Mesenteric fat pad (tissue), 1 donor: ENCODE measurements at regions not wholly inside any gene's neighbourhood (a gene's known extent, or its start where the extent isn't known, plus 50 kb on each side); places are given as distances from the start of the nearest gene placed in this dataset.
"Not testable (repeated sequence)": the region's sequence is repeated elsewhere in the genome, so short reads cannot be mapped to it uniquely, and the experiment has no call there.

Experiments used
- DNase-seq: peaks from one replicate; pipeline ENCODE4 v3.0.0-alpha.2; 2020; ENCODE audit warnings: low spot score
- donor health status: DM: yes; HTN: yes; CAD: no.

- no peak for DNase-seq
These were observed 326.4 kb downstream of the DCHS2 start for GRCh38 chr4:154164931-154165839.

GRCh38 chr4:154160519-154161301, 330.9 kb downstream of the DCHS2 start:
- DNase-seq = no peak

GRCh38 chr4:154158361-154159155, 333.0 kb downstream of the DCHS2 start:
- no peak for DNase-seq

GRCh38 chr4:154152546-154152945, 339.1 kb downstream of the DCHS2 start:
- no peak for DNase-seq

- DNase-seq = not testable (repeated sequence)
These were observed 342.4 kb downstream of the DCHS2 start for GRCh38 chr4:154149236-154149635.

GRCh38 chr4:154143720-154144119, 347.9 kb downstream of the DCHS2 start:
- no peak for DNase-seq

GRCh38 chr4:154142664-154143063, 348.9 kb downstream of the DCHS2 start:
- DNase-seq = no peak

- no peak for DNase-seq
These were observed 350.7 kb downstream of the DCHS2 start for GRCh38 chr4:154140869-154141268.

GRCh38 chr4:154137320-154137905, 348.5 kb upstream of the SFRP2 start:
- DNase-seq = no peak

GRCh38 chr4:154135576-154135975, 346.7 kb upstream of the SFRP2 start:
- DNase-seq = no peak

GRCh38 chr4:154132406-154132805, 343.5 kb upstream of the SFRP2 start:
- no peak for DNase-seq

- no peak for DNase-seq
These were observed 337.4 kb upstream of the SFRP2 start for GRCh38 chr4:154126276-154126675.

- no peak for DNase-seq
These were observed 336.5 kb upstream of the SFRP2 start for GRCh38 chr4:154125340-154125739.

GRCh38 chr4:154124539-154125255, 335.8 kb upstream of the SFRP2 start:
- no peak for DNase-seq

GRCh38 chr4:154123897-154124296, 335.0 kb upstream of the SFRP2 start:
- DNase-seq = no peak

GRCh38 chr4:154120690-154121345, 331.9 kb upstream of the SFRP2 start:
- DNase-seq = no peak

- no peak for DNase-seq
These were observed 331.3 kb upstream of the SFRP2 start for GRCh38 chr4:154120006-154120676.

- no peak for DNase-seq
These were observed 330.4 kb upstream of the SFRP2 start for GRCh38 chr4:154119317-154119716.

GRCh38 chr4:154117726-154118125, 328.8 kb upstream of the SFRP2 start:
- not testable (repeated sequence) for DNase-seq
